ENCODE measurements at regions not wholly inside any gene's neighbourhood (a gene's known extent, or its start where the extent isn't known, plus 50 kb on each side); places are given as distances from the start of the nearest gene placed in this dataset.

- no peaks in the 10 kb centered on the region for H3K36me3 Mint-ChIP-seq (ENCODE audit: insufficient read depth, unreplicated experiment)
- ChIA-PET CTCF (interaction anchor here (0.6 to 3.8 kb wide), 4 partner anchors 26 to 90 kb away, joined by 3 to 27 read pairs (median 7); no protein-coding TSS in a partner anchor), POLR2A (interaction anchor here (0.7 to 1.7 kb wide), 2 partner anchors 12 to 1207 kb away, joined by 3 read pairs; no protein-coding TSS in a partner anchor)
- H3K27ac Mint-ChIP-seq (ENCODE audit: low read depth, unreplicated experiment): no peak overlapping the region
- no peak overlapping the region for H3K4me3 Mint-ChIP-seq (ENCODE audit: unreplicated experiment)
- intact Hi-C loops (cut with micrococcal nuclease): loop anchor here (5.0 kb wide), 1 partner anchor 1187 kb away; no protein-coding TSS in a partner anchor
- BruUV-seq (replicated peaks): no TSS peak
- no peaks in the 10 kb centered on the region for H3K27me3 Mint-ChIP-seq (ENCODE audit: insufficient read depth, unreplicated experiment)
- TF ChIP-seq CTCF (IDR thresholded peaks at IDR 0.05; ENCODE audit: unreplicated experiment): no peak
- peaks cover 32% of the 10 kb centered on the region for H3K4me1 Mint-ChIP-seq (ENCODE audit: insufficient read depth, unreplicated experiment)
- no peak for DNase-seq (ENCODE audit: unreplicated experiment)
- no peaks in the 10 kb centered on the region for H3K9me3 Mint-ChIP-seq (ENCODE audit: unreplicated experiment)
These were observed 61.9 kb upstream of the CLINT1 start for GRCh38 chr5:157920828-157921170.

- Mint-ChIP-seq H3K27me3 (ENCODE audit: insufficient read depth, unreplicated experiment) (no peaks in the 10 kb centered on the region), H3K4me1 (ENCODE audit: insufficient read depth, unreplicated experiment) (peaks cover 32% of the 10 kb centered on the region), H3K4me3 (ENCODE audit: unreplicated experiment) (no peak overlapping the region), H3K36me3 (ENCODE audit: insufficient read depth, unreplicated experiment) (no peaks in the 10 kb centered on the region), H3K9me3 (ENCODE audit: unreplicated experiment) (no peaks in the 10 kb centered on the region), H3K27ac (ENCODE audit: low read depth, unreplicated experiment) (no peak overlapping the region)
- no peak for TF ChIP-seq CTCF (IDR thresholded peaks at IDR 0.05; ENCODE audit: unreplicated experiment)
- intact Hi-C loops (cut with micrococcal nuclease): loop anchor here (1.0 to 2.0 kb wide), 7 partner anchors 30 to 157 kb away; no protein-coding TSS in a partner anchor
- BruUV-seq (replicated peaks): no TSS peak
- DNase-seq (ENCODE audit: unreplicated experiment): no peak
- ChIA-PET CTCF (interaction anchor here (0.5 to 3.8 kb wide), 15 partner anchors 12 to 1284 kb away, joined by 3 to 27 read pairs (median 3); partner anchors contain the start of gene CLINT1), POLR2A (interaction anchor here (1.7 kb wide), 2 partner anchors 10 to 59 kb away, joined by 3 to 4 read pairs; no protein-coding TSS in a partner anchor)
These were observed 60.1 kb upstream of the CLINT1 start for GRCh38 chr5:157918811-157919742.

GRCh38 chr5:157917899-157918809 lies 59.2 kb upstream of the CLINT1 start:
- no TSS peak for BruUV-seq (replicated peaks)
- Mint-ChIP-seq H3K36me3 (ENCODE audit: insufficient read depth, unreplicated experiment) (no peaks in the 10 kb centered on the region), H3K4me1 (ENCODE audit: insufficient read depth, unreplicated experiment) (peaks cover 32% of the 10 kb centered on the region), H3K4me3 (ENCODE audit: unreplicated experiment) (no peak overlapping the region), H3K27me3 (ENCODE audit: insufficient read depth, unreplicated experiment) (no peaks in the 10 kb centered on the region), H3K9me3 (ENCODE audit: unreplicated experiment) (no peaks in the 10 kb centered on the region), H3K27ac (ENCODE audit: low read depth, unreplicated experiment) (peak overlapping the region; percentile 38)
- intact Hi-C loops (cut with micrococcal nuclease): loop anchor here (1.0 to 2.0 kb wide), 7 partner anchors 31 to 156 kb away; no protein-coding TSS in a partner anchor
- peak; percentile 90 for DNase-seq (ENCODE audit: unreplicated experiment)
- POLR2A ChIA-PET: no interaction called here
- peak; percentile 82 for TF ChIP-seq CTCF (IDR thresholded peaks at IDR 0.05; ENCODE audit: unreplicated experiment)
- CTCF ChIA-PET: interaction anchor here (0.6 to 4.4 kb wide), 20 partner anchors 11 to 1222 kb away, joined by 3 to 37 read pairs (median 3); partner anchors contain the start of gene CLINT1
